ENCODE measurements at regions not wholly inside any gene's neighbourhood (a gene's known extent, or its start where the extent isn't known, plus 50 kb on each side); places are given as distances from the start of the nearest gene placed in this dataset.

DNA sequence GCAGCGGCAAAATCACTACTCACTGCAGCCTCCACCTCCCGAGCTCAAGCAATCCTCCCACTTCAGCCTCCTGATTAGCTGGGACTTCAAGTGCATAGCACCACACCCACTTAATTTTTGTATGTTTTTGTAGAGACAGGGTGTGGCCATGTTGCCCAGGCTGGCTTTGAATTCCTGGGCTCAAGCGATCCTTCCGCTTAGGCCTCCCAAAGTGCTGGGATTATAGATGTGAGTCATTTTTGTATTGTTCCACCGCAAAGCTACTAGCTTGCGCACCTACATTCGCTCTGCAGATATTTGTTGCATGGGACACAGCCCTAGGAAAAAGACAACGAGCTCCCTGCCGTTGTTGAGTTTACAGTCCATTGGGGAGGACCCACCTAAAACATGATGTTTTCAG, 173.5 kb upstream of the AGAP1 start:
- TF ChIP-seq, protein P1, sequence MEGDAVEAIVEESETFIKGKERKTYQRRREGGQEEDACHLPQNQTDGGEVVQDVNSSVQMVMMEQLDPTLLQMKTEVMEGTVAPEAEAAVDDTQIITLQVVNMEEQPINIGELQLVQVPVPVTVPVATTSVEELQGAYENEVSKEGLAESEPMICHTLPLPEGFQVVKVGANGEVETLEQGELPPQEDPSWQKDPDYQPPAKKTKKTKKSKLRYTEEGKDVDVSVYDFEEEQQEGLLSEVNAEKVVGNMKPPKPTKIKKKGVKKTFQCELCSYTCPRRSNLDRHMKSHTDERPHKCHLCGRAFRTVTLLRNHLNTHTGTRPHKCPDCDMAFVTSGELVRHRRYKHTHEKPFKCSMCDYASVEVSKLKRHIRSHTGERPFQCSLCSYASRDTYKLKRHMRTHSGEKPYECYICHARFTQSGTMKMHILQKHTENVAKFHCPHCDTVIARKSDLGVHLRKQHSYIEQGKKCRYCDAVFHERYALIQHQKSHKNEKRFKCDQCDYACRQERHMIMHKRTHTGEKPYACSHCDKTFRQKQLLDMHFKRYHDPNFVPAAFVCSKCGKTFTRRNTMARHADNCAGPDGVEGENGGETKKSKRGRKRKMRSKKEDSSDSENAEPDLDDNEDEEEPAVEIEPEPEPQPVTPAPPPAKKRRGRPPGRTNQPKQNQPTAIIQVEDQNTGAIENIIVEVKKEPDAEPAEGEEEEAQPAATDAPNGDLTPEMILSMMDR (IDR thresholded peaks at IDR 0.05; ENCODE audit: low read length): no peak
- TF ChIP-seq EZH2 (optimal IDR thresholded peaks at IDR 0.05; ENCODE audit: low read depth, low read length): no peak

Measured in MM.1S (cell line).